ENCODE measurements at regions not wholly inside any gene's neighbourhood (a gene's known extent, or its start where the extent isn't known, plus 50 kb on each side); places are given as distances from the start of the nearest gene placed in this dataset.

- no peak for DNase-seq (ENCODE audit: low read depth in 2 of 2)
- H3K4me3 ChIP-seq (replicated peaks in 1 of 2; ENCODE audit: low read depth in 2 of 2, low read length in 2 of 2): no peak overlapping the region
- no peak for TF ChIP-seq CTCF (IDR thresholded peaks at IDR 0.05; ENCODE audit: low read depth, low read length)
Measured at GRCh38 chr14:41419709-41420108, 187.0 kb upstream of the LRFN5 start.

GRCh38 chr14:41418851-41419250, 187.8 kb upstream of the LRFN5 start:
- no peak for DNase-seq (ENCODE audit: low read depth in 2 of 2)
- TF ChIP-seq CTCF (IDR thresholded peaks at IDR 0.05; ENCODE audit: low read depth, low read length): no peak
- H3K4me3 ChIP-seq (replicated peaks in 1 of 2; ENCODE audit: low read depth in 2 of 2, low read length in 2 of 2): no peak overlapping the region

- no peak for TF ChIP-seq CTCF (IDR thresholded peaks at IDR 0.05; ENCODE audit: low read depth, low read length)
- DNase-seq (ENCODE audit: low read depth in 2 of 2): no peak
- H3K4me3 ChIP-seq (replicated peaks in 1 of 2; ENCODE audit: low read depth in 2 of 2, low read length in 2 of 2): no peak overlapping the region
Measured at GRCh38 chr14:41409806-41410205, 196.9 kb upstream of the LRFN5 start.

- TF ChIP-seq CTCF (IDR thresholded peaks at IDR 0.05; ENCODE audit: low read depth, low read length): no peak
- DNase-seq (ENCODE audit: low read depth in 2 of 2): peak; percentile 1 to 15
- H3K4me3 ChIP-seq (replicated peaks in 1 of 2; ENCODE audit: low read depth in 2 of 2, low read length in 2 of 2): no peak overlapping the region
Measured at GRCh38 chr14:41404126-41404525, 202.6 kb upstream of the LRFN5 start.

- H3K4me3 ChIP-seq (replicated peaks in 1 of 2; ENCODE audit: low read depth in 2 of 2, low read length in 2 of 2): no peak overlapping the region
- DNase-seq (ENCODE audit: low read depth in 2 of 2): no peak
- TF ChIP-seq CTCF (IDR thresholded peaks at IDR 0.05; ENCODE audit: low read depth, low read length): no peak
Measured at GRCh38 chr14:41403360-41403759, 203.3 kb upstream of the LRFN5 start.

GRCh38 chr14:41397926-41398325, 208.8 kb upstream of the LRFN5 start:
- H3K4me3 ChIP-seq (replicated peaks in 1 of 2; ENCODE audit: low read depth in 2 of 2, low read length in 2 of 2): no peak overlapping the region
- DNase-seq (ENCODE audit: low read depth in 2 of 2): no peak
- no peak for TF ChIP-seq CTCF (IDR thresholded peaks at IDR 0.05; ENCODE audit: low read depth, low read length)

- no peak for DNase-seq (ENCODE audit: low read depth in 2 of 2)
- TF ChIP-seq CTCF (IDR thresholded peaks at IDR 0.05; ENCODE audit: low read depth, low read length): no peak
Measured at GRCh38 chr14:41393512-41393911, 213.2 kb upstream of the LRFN5 start.

More at GRCh38 chr14:41393512-41393911, 213.2 kb upstream of the LRFN5 start:
- no peak overlapping the region for H3K4me3 ChIP-seq (replicated peaks in 1 of 2; ENCODE audit: low read depth in 2 of 2, low read length in 2 of 2)

Measured in cardiac fibroblast (primary cell).